MM.1S (cell line): ENCODE measurements at regions not wholly inside any gene's neighbourhood (a gene's known extent, or its start where the extent isn't known, plus 50 kb on each side); places are given as distances from the start of the nearest gene placed in this dataset.

Source experiments
- CTCF ChIP-seq: fragments of 300-600 bp; sonication (generic); IDR thresholded peaks from 2 replicates; pipeline ENCODE4 v1.5.1; 2016; ENCODE audit warnings: antibody characterized with exemption, low read length, mixed read lengths
- EZH2 ChIP-seq: fragments of 300-600 bp; sonication (generic); optimal IDR thresholded peaks from 2 replicates; pipeline ENCODE3; 2017; ENCODE audit warnings: low read depth, mild to moderate bottlenecking, antibody characterized with exemption, low read length, mixed read lengths
- EZH2phosphoT487 ChIP-seq: fragments of 300-600 bp; sonication (generic); IDR thresholded peaks from 2 replicates; pipeline ENCODE4 v1.6.1; 2018; ENCODE audit warnings: antibody characterized with exemption, low read length

- TF ChIP-seq CTCF (no peak), EZH2 (no peak), EZH2phosphoT487 (no peak)
Observed at GRCh38 chr1:4084048-4084431, 184.0 kb upstream of the C1orf174 start.
